KG1 (cell line): ENCODE measurements at regions not wholly inside any gene's neighbourhood (a gene's known extent, or its start where the extent isn't known, plus 50 kb on each side); places are given as distances from the start of the nearest gene placed in this dataset.
A peak's percentile ranks its signal among the peaks of the same experiment; 100 is the strongest.
"Not testable (repeated sequence)": the region's sequence is repeated elsewhere in the genome, so short reads cannot be mapped to it uniquely, and the experiment has no call there.

Experiments used
- DNase-seq: peaks from one replicate; lab custom pipeline; 2025; lab: John Stamatoyannopoulos, UW

DNA sequence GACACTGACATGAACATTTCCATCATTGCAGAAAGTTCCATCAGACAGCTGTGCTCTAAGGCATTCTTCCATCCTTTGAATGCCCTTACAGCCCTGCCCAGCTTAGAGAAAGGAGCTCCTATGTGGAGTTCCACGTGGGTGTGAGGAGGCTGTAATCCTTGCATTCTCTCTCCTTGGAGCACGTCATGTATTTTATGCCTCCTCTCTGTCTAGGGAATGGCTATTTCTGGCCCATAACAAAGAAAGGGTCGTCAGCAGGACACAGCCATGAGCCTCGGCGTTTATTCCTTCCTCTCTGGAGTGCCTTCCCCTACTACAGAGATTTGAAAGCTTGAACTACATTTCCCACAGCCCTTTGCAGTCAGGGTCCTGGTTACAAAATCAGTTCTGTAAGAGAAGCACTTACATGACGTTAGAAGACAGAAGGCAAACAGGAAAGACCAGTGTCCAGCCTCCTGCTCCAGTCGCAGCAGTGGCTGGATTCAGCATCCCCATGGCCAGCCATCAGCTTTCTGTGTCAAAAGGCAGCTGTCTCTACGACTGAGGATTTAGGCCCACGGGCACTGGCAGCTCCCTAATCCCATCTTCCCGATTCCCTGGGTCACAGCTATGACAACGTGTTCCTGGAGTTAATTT lies 234.9 kb downstream of the TFCP2L1 start:
- DNase-seq: no peak

DNA sequence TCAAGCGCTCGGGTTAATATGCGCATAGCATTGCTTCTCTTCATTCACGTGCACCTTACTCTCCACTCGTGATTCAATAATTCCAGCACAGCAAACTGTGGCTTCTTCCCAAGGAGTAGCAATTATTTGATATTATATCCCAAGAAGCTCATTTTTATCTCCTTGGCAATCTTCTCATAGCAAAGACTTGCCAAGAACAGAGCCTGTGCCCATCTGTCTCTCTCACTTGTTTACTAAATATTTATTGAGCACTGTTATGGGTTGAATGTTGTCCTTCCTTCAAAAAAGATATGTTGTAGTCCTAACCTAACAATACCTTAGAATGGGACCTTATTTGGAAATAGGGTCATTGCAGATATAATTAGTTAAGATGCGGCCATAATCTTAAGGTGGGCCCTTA lies 233.7 kb downstream of the TFCP2L1 start:
- DNase-seq: no peak

DNA sequence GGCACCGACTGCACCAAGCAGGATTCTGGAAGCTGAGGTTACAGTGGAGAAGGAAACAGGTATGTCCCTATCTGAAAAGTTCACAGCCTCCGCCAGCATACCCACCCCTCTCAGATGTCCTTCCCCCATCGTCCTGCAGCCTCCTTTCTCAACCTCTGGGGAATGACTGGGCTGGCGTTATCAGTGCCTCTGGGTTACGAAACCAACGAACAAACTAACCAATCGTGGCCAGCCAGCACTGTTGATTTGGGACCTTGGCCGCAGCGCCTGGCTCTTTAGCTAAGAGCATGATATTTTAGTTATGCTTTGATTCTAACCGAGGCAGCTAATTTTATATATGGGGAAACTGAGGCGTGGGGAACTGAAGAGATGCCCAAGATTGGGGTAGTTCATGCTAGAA lies 233.0 kb downstream of the TFCP2L1 start:
- DNase-seq: no peak

DNA sequence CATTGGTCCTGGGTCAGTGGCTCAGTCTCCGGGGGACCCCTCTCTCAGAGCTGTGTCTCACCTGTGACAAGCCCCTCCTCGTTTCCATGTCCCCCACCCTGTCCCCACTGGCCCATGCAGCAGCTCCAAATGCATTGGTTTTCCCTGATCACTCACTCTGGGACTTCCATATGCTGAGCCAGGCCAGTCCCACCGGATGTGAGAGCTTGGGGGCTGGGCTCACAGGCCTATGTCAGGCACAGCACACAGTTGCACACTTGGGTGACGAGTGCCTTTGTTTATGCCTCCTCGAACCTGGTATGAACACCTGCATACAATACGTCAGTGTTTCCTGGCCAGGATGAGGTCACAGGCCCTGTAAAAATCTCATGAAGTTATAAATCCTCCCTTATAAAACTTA lies 232.5 kb downstream of the TFCP2L1 start:
- DNase-seq: no peak

DNA sequence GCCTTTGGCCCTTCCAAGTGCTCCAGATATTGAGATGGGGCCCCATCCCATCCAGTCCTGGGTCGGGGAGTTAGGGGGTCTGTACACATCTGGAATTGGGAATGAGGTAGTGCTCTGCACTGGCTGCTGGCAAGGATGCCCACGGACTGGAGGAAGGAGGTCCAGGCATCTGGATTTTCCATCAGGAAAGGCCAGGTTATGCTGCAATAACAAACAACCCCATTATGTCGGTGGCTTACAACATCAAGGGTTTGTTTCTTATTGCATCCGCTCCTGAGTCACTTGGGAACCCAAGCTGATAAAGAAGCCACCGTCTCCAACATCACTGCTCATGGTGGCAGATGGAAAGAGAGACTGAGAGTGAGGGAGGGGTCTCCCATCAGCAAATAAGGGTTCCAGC lies 229.9 kb downstream of the TFCP2L1 start:
- no peak for DNase-seq

DNA sequence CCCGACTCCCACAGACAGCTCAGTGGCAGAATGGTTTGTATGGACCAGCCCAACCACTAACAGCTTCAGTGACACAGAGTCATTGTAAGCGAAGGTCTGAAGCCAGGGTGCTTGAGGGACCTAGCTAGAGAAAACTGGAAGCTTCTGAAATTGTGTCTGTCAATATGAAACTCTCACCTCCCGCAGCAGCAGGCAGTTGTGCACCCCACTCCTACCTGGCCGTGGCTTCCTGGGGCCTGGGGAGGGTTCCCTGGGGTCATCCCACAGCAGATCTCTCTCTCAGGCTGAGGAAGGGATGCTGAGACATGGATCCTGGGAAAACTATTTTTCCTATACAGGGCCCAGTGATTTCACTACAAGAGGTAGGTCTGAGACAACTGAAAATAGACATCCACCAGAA lies 229.5 kb downstream of the TFCP2L1 start:
- no peak for DNase-seq

DNA sequence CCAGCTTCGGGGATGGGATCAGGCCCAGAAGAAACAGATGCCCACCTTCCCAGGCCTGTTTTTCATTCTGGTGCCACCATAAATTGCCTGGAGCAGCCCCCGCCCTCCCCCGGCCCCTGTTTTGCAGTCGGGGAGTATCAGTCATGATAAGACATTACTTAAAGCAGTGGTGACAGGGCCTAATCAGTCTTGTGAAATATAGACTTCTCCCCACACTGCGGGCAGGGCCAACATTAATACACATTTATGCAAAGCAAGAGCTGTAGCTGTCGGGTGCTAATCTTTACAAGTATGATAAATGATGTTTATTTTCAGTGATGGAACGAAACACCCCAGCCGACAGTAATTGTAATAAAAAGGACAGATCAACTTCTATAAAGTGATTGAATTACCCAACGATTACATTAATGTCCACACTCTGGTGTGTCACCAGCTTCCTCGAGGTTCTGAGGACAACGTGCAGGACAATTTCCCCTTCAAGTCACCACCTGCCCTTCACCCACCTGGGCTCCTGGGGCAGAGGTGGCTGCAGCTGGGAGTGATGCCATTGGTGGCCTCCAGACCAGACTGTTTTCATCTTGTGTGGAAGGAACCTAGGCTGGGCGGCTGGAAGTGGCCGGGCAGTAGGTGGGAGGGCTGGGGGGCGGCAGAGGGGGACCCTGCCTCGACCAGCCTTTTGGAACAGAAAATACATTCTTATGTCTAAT lies 226.0 kb downstream of the TFCP2L1 start:
- no peak for DNase-seq

DNA sequence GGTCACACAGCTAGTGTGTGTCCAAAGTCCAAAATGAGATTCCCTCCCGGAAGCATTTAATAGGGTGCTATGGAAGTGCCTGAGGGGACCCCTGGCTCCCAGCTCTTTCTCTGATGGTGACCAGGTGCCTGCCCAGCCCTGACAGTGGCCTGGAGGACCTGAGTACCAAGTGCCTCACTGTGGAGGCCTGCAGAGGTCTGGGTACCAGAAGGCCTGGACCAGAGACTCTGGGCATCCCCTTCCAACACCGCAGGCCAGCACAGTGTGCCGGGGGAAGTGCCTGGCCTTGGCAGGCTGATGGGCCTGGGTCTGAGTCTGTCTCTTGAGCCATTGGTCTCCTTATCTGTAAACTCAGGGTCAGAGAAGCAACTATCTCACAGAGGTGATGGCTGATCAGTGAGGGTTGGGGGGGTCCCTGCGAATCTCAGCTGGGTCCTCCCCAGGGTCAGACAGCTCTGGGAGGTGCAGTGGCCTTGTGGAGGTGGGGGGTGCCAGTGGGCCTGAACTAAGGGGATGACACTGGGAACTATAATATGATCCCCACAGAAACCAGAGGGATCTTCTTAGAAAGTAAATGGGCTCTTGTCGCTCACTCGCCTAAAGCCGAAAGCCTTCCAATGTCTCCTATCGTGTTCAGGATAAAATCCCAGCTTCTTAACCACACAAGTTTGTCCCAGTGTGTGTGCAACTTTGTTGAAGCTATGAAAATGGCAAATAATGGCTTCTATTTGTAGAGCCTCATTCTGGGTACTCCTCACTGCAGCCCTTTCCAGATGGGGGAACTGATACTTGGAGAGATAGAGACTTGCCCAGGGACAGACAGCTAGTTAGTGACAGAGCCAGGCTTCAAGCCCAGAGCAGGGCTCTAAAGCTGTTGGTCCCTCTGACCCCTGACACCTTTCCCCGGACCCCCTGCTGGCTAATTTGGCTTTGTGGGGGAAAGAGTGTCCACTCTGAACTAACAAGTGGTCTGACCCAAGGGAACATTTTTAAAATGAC lies 225.1 kb downstream of the TFCP2L1 start:
- DNase-seq: no peak

DNA sequence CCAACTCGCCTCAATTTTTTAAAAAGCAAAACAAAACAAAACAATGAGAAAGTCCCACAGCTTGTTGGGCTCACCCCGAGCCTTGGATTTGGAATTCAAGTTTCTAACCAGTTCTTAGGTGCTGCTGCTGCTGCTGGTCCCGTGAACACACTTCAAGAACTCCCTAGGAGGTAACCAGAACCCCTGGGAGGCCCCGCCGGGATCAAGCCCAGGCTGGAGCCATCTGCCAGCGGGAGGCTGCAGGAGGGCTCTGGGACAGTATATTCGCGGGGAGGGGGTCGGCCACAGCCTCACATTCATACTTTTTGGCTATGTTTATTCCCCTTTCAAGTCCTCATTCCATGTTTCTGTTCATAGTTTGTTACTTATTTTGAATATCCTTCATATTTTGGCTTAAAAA lies 223.4 kb downstream of the TFCP2L1 start:
- DNase-seq: no peak

DNA sequence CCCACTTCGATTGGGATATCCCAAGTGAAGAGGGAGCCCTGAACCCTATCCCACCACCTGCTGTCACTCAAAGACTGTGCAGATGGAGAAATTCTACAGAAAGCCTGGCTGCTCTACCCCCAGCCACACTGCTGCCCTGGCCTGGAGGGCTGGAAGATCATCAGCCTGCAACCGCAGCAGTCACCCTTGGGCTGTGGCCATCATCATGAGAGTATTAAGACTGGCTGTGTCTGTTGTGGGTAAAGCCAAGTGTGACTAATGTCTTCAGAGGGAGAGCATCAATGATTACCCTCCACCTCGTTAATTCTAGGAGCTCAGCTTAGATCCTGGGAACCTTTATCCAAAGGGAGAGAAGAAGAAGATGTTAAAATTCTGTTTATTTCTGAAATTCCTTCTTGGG lies 221.5 kb downstream of the TFCP2L1 start:
- no peak for DNase-seq

DNA sequence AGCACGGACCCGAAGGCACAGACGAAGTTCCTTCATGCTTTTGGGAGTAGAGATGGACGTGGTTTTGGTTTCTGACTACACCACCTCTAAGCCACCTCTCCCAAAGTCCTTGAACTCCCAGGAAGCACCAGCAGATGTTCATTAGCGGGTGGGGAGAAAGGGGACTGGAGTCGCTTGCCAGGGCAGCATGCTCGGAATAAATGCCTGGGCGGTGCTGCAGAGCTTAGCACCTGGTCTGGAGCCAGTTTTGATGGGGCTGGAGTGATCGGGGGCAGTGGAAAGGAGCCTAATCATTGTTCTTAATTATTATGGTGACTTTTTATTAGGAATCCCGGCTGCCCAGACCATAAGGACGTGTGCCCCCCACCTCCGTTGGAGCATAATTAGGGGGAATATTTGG lies 220.8 kb downstream of the TFCP2L1 start:
- DNase-seq: no peak

DNA sequence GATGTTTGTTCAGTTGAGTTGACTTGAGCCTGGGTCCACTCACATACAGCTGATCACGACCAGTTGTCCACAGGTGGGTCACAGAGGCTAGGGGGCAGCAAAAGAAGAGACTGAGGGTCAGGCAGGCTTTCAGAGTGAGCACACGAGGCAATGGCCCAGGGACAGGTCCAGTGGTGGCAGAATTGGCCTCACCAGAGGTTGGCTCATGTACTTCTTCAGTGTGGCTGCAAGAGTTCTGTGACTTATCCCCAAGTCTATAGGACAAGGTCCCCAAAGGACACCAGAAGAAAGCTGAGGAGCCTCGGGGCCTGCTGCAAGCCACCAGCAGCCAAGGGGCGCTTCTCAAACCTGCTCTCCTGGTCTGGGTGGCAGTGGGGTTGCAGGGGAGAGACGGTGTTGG lies 219.8 kb downstream of the TFCP2L1 start:
- no peak for DNase-seq

DNA sequence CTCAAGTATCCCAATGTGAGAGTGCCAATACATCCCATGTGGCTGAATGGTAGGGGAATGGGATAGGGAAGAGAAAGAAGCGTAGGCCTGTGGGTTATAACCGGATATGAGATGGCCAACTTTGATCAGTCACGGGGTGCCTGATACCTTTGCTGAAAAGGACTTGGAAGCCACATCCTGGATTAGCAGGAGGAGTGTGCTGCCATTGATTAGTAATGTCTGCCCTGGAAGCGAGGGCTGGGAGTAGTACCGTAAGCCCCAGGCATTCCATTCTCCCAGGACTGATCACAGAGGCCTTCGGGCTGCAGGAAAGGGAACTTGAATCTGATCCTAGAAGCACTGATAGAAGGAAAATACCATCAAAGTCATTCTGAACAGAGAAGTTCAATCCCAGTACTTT lies 218.5 kb downstream of the TFCP2L1 start:
- DNase-seq: no peak

DNA sequence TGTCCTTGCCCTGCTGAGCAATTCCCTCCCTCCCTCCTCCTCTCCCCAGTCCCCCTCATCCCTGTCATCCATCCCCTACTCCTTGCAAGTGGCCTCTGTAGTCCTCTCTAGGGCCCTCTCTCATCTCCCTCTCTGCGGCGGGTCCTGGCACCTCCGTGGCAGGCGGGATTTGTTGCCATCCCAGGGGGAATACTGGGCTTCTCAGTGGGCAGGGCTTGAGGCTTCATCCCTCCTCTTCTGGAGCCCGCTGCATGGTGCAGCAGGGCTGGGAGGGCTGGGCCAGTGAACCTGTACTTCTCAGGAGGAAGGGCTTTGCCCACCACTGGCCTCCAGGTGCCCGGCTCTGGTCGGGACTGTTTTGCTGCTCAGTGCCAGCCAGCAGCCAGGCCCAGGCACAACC lies 216.2 kb downstream of the TFCP2L1 start:
- no peak for DNase-seq

DNA sequence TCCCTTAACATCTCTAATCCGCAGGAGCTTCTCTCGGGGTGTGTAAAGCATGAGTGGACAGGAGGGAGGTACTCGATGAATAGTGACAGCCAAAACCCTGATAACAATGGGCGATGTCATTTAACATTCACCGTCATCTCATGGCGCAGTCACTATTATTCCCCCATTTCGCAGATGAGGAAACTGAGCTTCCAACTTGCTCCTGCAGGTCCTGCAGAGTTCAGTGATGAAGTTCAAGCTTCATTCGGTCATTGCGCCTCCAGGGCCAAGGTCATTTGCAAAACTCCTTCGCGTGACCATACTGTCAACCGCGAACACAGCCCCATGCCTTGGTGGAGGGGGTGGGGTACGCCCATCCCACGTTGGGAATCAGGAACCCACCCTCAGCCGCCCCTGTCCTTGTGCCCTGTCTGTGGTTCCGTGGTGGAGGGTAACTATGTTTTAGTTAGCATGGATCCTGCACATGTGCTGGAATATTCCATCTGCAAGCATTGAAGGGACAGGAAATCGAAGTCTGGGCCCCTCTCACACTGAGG lies 215.5 kb downstream of the TFCP2L1 start:
- no peak for DNase-seq

DNA sequence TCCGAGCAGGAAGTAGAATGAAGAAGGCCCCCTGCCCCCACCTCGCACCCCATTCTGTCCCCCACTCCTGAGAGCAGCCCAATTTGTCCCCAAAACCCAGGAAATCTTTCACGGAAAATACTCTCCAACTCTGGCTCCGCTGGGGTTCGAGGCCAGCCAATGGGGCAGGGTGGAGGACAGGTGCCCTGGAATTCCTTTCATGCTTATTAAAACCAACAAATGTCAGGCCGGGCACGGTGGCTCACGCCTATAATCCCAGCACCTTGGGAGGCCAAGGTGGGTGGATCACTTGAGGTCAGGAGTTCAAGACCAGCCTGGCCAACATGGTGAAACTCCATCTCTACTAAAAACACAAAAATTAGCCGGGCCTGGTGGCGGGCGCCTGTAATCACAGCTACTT lies 214.9 kb downstream of the TFCP2L1 start:
- DNase-seq: not testable (repeated sequence)

DNA sequence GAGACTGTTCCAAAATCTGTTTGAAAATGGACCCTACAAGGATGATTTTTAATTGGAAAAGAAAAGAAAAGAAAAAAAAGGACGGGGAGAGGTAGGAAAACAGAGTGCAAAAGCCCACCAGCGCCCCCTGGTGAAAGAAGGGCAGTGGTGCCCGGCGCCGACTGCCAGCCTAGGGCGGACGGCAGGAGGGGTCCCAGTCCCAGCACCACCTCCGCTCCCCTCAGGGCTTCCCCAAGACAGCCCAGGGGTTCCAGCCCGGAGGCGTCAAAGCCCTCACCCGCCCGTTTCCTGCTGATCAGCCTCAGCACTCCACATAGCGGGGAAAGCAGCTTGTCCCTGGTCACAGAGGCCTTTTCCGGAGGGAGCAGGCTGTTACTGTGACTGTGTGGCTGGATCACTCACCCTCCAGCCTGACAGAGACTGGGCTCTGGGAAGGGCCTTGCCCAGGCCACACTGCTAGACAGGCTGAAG lies 213.9 kb downstream of the TFCP2L1 start:
- DNase-seq: peak; percentile 21

DNA sequence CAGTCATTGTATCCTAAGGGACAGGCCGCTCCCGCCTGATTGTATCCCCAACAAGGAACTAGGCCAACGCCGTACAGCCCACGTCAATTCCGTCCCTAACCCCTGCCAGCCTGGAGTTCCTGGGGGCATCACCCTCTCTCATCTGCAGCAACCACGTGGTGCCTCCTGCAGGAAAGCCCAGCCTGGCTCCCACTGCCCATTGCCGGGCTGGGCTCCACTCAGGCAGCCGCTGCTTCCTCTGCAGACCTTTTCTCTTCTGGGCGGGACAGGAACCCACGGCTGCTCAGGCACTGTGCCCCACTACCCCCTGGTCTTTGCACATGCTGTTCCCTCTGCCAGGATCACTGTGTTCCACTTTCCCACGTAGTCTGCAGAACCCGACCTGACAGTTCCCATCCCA lies 212.2 kb downstream of the TFCP2L1 start:
- DNase-seq: no peak

DNA sequence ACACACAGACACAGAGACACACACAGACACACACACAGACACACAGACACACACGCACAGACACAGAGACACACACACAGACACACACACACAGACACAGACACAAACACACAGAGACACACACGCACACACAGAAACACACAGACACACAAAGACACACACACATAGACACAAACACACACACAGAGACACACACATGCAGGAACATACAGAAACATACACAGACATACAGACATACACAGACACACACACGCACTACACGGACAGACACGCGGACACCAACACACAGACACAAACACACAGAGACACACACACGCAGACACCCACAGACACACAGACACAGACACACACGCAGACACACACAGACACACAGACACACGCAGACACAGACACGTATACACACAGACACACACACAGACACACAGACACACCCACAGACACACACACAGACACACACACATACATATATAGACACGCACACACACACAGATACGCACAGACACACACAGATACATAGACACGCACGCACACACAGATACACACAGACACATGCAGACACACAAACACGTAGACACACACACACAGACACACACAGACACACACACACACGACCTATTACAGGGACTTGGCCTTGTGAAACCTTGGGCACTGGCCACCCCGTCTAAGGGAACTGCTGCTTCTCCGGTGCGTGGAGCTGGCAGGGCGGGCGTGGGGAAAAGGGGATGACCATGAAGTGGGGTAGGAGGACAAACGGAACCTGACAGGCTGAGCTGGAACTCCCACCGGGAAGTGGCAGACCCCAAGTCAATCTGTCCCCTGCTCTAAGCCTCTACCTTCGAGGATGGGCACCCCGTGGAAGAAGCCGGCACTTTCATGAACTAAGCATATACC lies 211.4 kb downstream of the TFCP2L1 start:
- DNase-seq: no peak

DNA sequence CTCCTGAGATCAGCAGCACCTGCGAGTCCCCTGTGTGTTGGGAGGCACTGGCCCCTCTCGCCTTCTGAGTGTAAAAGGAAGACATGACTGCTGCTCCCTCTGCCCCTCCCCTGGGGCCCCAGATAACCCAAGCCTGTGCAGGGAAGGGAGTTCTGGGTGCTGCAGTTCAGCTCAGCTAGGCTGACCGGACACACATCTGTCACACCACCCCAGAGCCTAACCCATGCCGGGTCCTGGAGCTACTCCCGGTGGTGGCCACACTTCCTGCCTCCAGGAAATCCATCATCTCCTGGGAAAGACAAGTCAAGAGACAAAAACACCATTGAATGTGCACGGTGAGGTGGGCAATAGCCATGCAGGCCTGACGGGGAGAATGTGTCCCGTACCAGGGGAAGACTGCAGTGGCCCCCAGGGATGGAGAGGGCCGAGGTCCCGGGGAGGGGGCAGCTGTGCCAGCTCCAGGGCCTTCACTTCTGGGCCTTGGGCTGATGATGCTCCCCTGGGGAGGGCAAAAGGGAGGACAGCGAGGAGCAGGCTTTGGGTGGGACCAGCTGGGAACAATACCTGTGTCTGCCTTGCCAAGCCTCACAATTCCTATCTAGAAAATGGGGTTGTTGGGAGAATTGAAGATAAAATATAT lies 210.6 kb downstream of the TFCP2L1 start:
- no peak for DNase-seq

DNA sequence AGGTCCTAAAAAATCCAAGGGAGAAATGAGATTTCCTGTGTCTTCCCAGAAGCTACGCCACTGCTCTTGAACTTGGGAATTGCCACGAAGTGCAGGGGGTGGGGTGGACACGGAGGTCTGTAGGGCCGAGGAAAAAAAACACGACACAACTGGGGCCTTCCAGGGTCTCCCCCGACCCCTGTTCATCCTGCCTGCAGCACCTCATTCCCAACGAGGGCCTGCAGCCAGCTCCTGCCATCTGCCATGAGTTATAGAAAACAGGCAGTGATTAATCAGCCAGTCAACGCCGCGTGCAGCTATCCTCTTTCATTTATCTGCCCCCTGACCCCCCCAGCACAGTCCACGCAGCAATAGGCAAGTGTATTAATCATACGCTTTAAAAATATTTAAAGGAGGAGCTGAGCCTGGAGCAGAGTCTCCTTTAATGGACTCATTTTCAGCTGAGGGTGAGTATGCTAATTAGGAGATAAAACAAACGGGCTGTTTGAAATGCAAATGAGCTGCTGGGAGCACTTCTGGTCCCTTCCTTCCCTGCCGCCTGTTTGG lies 209.9 kb downstream of the TFCP2L1 start:
- no peak for DNase-seq
